Activated gamma-delta T cell treated with Interleukin-2 at 50 U/mL for 16 hours (primary cell): ENCODE measurements at regions not wholly inside any gene's neighbourhood (a gene's known extent, or its start where the extent isn't known, plus 50 kb on each side); places are given as distances from the start of the nearest gene placed in this dataset.
"Not testable (repeated sequence)": the region's sequence is repeated elsewhere in the genome, so short reads cannot be mapped to it uniquely, and the experiment has no call there.

Experiments
- DNase-seq: peaks from one replicate; pipeline ENCODE4 v3.0.0-alpha.2; 2020

DNA sequence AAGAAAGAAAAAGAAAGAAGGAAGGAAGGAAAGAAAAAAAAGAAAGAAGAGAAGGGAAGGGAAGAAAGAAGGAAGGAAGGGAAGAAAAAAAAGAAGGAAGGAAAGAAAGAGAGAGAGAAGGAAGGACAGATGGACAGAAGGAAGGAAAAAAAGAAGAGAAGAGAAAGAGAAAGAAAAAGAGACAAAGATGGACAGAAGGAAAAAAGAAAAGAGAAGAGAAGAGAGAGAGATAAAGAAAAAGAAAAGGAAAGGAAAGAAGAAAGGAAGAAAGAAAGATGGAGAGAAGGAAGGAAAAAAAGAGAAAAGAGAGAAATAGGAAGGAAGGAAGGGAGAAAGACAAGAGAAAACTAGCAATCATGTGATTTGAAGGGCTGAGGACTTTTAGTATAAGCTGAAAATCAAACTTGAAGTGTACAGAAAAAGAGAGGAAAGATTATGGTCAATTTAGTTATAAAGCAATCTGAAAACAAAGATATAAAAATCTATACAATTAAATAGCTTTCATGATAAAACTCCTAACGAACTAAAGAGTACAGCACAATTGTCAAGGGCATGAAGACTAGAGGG lies 115.3 kb downstream of the LTN1 start:
- DNase-seq = no peak

DNA sequence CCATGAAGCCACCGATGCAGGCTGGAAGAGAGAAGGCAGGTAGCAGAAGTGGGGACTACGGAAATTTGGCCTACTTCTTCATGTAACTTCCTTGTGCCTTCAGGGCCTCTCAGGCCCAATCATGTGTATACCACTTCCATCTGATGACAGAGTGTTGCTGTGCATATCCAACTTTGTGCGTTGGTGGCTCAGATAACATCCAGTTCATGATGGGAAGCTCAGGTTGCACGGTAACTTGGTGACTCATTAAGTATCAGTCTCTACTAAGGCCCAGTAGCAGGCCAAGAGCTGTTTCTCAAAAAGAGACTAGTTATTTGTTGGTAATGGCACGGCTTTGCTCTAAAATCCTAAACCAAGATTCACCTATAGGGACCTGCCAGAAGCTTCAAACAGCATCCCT lies 117.6 kb downstream of the LTN1 start:
- DNase-seq = no peak

DNA sequence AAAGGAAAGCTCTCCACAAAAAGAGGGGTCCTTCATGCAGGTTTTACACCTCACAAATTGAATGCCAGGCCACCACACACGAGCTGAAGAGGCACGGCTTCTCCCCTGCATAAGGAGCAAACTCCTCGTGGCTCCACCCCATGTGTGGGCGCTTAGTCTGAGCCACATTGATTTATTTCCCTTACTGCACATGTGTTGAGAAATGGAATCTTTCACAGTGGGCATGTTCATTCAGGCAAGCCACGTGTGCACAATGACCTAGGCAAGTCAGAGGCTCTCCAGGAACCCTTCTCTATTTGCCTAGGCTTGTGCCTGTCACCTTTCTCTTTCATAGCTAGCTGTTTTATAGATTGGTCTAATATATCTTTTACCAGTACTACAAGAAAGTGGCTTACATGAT lies 120.5 kb downstream of the LTN1 start:
- DNase-seq = no peak

DNA sequence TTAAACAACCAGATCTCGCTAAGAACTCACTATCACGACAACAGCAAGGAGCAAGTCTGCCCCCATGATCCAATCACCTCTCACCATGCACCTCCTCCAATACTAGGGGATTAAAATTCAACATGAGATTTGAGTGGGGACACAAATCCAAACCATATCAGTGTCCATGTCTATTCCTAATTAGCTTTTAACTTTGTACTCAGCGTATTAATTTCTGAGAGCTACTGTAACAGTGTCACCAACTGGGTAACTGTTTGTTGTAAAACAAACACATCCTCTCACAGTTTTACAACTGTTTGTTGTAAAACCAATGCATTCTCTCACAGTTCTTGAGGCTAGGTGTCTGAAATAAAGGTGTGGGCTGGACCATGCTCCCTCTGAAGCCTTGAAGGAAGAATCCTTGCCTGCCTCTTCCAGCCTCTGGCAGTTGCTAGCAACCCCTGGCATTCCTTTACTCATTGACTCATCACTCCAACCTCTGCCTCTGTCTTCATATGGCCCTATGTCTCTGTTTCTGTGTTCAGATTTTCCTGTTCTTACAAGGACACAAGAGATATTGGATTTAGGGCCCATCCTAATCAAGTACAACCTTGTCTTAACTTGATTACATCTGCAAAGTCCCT lies 121.2 kb downstream of the LTN1 start:
- no peak for DNase-seq

DNA sequence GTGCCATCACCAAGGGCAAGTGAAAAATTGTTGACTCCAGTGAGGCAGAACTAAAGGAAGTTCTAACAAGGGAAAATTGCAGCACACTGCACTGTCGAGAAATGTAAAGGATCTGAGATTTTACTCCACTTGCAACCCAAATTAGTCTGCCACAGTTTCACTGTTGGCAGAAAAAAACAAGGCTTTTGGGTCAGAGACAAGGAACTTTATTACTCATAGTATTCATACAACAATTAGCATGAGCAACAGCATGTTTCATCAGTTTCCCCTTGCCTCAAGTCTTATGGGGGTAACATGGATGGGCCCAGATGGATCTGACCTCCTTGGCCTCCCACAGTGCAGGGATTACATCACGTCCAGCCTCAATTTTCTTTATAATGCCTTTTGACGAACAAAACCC lies 125.3 kb downstream of the LTN1 start:
- DNase-seq = no peak

DNA sequence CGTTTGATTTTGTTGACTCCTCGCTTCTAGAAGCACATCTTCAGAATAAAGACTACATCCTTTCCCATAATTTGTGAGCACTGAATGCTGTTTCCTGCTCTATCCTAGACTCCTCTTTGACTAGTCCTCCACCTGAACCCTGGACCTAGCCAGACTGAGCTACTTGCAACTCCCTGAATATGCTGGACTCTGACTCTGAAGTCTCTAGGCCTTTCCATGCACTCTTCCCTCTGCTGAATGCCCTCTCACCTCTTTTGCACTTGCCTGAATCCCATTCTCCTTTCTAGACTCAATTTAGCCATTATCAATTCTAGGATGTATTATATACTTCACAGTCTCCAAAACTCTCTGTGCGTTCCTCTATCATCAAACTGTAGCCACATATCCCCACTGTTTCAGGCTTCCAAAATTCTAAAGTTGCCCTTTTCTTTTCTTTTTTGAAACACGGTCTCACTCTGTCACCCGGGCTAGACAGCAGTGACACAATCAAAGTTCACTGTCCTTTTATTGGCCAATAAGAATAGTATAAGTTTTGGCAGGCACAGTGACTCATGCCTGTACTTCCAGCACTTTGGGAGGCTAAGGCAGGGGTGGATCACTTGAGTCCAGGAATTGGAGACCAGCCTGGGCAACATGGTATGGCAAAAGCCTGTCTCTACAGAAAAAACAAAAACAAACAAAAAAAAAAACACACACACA lies 127.0 kb downstream of the LTN1 start:
- no peak for DNase-seq

DNA sequence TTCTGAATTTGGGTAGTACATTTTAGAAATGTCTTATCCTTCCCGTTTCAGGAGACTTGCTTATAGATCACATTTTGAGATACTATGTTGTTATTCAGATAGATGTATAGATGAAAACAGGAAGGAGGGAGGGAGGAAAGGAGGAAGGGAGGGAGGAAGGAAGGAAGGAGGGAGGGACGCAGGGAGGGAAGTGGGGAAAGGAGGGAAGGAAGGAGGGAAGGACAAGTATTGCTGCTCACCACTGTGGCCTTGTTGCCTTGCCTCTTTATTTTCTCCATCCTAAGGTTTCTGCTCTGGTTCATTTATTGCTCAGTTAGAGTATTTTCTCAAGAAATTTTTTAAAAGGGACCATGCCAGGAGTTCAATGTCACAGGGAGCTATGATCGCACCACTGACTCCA lies 134.3 kb downstream of the LTN1 start:
- no peak for DNase-seq

DNA sequence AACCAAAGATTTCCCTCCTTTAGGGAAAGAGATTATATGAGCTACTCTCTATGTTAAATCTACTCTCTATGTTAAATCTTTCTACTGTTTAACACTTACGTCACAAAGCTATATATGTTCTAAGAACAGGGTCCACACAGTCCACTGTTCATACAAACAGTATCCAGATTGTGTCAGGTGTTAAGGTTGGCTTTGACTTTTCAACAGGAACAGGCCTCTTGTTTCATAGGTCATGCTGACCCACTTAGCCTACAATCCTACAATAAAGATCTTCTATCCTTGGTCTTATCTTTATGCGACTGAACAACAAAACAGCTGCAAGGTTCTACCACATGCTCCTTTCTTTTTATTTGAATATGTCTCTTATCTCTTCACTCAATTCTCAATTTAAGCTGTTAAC lies 134.9 kb downstream of the LTN1 start:
- no peak for DNase-seq

DNA sequence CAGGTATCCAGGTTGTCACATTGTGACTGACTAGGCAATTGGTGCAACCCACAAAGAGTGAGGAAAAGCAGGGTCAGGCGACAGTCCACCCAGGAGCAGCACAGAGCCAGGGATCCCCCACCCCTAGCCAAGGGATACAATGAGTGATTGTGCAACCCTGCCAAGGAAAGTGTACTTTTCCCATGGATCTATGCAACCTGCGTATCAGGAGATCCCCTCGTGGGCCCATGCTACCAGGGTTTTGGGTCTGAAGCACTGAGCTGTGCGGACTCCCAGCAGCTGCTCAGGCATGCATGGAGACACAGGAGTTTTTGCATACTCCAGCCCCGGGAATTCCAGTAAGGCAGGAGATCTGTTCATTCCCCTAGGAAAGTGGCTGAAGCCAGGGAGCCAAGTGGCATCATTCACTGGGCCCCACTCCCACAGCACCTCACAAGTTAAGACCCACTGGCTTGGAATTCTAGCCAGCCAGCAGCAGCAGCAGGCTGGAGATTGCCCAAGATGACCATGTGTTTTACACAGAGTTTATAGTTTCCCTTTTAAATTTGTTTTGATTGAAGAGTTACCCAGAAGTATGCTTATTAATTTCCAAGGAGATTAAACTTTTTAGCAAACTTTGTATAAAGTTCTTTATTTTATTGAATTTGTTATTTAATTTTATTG lies 136.0 kb downstream of the LTN1 start:
- no peak for DNase-seq

DNA sequence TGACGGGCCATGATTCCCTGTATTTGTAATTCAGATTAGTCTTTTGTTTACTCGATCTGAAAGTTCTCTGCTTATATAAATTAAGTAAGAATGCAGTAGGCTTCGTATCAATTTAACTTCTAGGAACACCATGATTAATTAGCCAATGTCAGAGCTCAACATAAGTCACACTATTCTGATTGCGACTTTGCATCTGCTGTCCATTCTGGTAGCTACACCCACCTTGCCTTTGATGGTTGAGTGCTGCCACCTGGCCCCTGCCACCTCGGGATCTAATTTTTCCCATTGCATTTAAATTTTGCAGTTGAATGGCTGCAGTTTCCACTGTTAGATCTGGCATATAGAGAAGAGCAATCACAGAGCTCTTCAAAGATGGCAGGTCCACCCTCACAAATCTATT lies 140.0 kb downstream of the LTN1 start:
- DNase-seq = no peak

DNA sequence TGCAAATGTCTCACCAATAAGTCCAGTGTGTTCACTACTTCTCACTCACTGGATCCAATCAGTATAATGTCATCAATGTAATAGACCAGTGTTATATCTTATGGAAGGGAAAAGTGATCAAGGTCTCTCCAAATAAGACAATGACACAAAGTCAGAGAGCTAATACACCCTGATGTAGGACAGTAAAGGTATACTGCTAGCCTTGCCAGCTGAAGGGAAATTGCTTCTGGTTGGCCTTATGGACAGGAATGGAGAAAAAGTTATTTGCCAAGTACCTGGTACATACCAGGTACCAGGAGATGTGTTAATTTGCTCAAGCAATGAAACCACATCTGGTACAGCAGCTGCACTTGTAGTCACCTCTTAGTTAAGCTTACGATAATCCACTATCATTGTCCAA lies 141.0 kb downstream of the LTN1 start:
- no peak for DNase-seq

DNA sequence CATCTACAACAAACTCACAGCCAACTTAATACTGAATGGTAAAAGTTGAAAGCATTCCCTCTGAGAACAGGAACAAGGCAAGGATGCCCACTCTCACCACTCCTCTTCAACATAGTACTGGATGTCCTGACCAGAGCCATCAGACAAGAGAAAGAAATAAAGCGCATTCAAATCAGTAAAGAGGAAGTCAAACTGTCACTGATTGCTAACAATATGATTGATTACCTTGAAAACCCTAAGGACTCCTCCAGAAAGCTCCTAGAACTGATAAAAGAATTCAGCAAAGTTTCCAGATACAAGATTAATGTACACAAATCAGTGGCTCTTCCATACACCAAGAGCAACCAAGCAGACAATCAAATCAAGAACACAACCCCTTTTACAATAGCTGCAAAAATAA lies 153.4 kb downstream of the LTN1 start:
- not testable (repeated sequence) for DNase-seq

DNA sequence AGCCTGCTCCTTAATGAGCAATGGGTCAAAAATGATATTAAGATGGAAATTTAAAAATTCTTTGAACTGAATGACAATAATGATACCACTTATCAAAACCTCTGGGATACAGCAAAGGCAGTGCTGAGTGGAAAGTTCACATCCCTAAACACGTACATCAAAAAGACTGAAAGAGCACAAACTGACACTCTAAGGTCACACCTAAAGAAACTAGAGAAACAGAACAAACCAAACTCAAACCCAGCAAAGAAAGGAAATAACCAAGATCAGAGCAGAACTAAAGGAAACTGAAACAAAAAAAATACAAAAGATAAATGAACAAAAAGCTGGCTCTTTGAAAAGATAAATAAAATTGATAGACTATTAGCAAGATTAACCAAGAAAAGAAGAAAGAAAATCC lies 155.3 kb downstream of the LTN1 start:
- DNase-seq = not testable (repeated sequence)

DNA sequence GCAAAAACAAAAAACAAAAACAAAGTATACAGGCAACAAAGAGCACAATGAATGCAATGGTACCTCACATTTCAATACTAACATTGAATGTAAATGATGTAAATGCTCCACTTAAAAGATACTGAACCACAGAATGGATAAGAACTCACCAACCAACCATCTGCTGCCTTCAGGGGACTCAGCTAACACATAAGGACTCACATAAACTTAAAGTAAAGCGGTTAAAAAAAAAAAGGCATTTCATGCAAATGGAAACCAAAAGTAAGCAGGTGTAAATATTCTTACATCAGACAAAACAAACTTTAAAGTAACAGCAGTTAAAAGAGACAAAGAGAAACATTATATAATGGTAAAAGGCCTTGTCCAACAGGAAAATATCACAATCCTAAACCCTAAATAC lies 156.1 kb downstream of the LTN1 start:
- not testable (repeated sequence) for DNase-seq

DNA sequence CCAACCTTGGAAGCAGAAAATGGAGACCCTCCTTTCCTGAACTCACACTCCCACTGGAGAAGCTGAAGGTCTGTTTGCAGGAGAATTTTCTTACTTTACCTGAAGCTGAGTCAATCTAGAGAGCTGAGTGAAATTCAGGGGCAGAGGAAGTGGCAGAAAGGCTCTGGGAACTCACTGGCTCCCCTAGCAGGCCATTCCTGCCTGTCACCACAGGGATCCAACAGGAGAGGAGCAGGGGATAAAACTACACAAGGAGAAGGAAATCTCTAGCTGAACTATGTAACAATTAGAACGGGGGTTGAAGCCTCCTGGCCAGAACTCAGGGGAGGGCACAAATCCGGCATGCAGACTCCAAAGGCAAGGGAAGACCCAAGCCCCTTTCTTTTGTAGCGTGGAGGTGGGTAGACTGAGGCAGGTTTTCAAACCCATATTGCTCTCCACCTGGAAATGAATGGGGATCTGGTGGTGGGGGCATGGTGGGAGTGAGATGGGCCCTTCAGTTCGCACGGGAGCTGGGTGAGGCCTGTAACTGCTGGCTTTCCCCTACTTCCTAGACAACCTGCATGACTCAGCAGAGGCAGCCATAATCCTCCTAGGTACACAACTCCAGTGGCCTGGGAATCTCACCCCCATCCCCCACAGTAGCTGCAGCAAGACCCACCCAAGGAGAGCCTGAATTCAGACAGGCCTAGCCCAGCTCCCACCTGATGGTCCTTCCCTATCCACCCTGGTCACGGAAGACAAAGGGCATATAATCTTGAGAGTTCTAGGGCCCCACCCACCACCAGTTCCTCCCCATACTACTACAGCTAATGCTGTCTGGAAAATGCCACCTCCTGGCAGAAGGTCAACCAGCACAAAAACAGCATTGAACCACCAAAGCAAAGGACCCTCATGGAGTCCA lies 158.1 kb downstream of the LTN1 start:
- no peak for DNase-seq

DNA sequence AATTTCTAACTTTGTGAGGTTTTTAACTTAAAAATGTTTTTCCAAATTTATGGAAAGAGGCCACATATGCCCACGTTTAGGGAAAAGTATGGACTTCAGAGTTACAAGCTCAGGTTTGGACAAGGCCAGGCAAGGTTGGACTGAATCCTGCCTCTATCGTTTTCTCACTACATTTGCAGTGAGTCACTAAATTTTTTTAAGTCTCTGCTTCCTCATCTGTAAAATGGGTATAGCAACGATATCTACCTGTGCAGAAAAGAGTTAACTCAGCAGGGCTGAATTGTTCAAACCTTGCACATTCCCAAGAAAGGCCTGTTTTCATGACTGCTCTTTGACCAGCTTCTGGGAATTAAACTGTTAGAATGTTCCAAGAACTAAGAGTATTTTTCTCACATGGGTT lies 159.1 kb downstream of the LTN1 start:
- no peak for DNase-seq

DNA sequence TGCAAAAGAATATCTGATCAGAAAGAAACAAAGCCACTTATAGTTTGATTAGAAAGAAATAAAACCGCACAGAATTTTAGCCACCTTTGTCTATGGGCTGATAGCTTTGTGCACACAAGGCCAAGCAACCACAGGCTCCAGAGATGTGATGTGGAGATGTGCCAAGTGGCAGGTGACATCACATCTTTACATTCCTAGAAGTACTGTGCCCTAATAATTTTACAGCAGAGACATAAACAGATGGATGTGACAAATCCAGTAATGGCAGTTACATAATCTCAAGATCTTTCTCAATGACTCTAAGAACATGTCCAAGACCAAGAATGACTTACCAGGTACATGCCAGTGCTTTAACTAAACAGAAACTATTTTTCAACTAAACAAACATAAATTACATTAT lies 159.5 kb downstream of the LTN1 start:
- DNase-seq = no peak

DNA sequence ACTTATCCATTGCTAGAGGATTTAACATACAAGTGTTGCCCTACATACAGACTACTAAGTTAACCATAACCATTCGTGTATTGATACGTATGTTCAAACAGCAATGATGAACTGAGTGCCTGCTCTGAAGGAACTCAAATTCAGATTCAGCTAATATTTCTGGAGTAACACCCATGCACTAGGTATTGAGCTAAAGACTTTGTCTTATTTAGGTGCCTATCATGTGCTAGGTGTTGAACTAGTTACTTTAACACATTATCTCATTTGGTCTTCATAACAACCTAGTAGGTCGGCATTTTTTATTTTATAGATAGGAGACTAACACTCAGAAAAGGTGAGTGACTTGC lies 160.0 kb downstream of the LTN1 start:
- DNase-seq = no peak

DNA sequence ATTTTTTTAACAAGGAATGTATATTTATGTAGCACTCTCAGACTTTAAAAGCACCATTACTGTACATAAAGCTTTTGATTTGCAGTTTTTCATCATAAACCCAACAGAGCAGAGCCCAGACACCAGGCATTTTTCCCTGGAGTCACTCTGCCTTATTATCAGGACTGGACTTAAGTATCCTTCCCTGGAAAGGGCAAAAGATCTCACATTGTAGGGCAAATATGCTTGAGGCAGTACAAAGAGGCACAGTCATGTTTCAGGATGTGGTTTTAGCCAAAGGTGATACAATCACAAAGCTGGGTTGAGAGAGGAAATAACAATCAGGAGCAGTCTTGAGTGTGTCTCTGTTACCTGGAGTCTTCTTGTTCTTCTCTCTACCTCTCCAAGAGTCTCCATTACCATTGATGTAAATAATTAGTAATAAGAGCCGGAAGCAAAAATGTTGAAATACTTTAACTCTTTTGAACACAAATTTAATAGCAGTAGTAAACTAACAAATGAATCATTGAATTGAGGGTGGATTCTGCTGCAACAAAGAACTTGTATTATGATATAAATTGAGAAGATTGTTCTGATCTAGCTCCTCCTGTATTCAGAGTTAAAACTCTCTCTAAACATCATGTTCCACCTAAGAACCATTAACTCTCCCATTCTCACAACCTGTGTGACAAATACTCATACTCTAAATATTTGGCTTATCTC lies 160.5 kb downstream of the LTN1 start:
- DNase-seq = peak; percentile 17

DNA sequence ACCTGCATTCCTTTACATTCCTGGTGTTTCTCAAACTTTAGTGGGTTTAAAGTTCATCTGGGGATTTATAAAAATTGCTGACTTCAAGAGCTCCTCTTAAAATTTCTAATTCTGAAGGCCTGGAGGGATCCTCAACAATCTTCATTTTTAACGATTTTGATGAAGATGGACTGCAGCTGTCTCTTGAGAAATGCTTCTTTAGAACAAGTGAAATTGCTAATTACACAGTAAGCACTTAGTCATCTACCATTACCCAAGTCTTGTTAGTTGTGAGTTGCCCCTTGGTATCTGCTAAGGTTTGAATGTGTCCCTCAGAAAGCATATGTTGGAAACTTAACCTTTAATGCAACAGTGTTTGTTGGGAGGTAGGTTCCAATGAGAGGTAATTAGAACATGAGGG lies 163.7 kb downstream of the LTN1 start:
- no peak for DNase-seq

DNA sequence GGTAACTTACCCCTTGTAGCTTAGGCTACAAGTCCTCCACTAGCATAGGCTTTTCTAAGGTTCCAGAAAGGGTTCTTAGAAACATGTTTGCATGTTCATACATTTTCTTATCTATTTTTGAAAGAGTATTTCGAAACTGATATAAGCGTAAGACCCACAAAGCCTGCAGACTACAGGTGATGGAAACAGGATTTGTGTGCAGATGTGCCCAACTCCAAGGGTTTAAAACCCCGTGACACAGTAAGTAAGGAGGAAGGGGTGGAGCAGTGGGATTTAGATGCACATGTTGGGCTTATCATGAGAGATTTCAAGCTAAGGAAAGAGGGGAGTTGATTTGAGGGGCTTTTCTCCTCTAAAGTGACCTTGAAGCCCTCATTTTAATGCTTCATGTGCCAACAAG lies 164.7 kb downstream of the LTN1 start:
- no peak for DNase-seq

DNA sequence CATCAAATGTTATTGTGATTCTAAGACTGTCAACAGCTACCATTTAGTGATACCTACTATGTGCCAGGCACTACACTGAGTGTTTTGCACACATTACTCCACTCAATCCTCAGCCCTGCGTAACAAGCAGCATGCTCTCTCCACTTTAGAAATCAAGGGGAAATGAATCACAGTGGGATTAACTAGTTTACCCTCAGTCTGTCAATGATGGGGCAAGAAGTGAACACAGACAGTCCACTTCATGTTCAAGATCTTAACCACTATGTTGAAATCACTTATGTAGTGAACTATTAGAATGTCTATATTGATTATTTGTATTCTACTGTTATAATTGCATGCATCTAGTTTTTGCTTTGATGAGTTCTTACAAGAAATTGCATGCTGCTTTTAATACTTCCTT lies 165.3 kb downstream of the LTN1 start:
- DNase-seq = no peak

DNA sequence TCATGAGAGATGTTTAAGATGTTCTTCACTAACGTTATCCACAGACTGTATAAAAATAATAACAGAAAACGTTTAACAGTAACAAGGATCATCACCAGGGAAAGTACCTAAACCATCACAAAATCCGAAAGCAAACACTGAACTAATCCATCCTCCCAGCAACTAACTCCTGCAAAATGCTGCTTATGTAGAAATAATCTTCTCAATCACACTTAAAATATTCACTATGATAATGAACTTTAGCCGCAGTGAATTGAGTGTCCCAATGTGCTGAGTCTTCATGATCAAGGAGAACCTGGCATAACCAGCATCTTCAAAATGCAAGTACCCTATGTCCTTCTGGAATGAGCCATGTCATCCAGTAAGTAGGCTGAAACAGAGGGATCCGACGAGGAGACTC lies 166.1 kb downstream of the LTN1 start:
- DNase-seq = no peak
